Mesodermal cell (in vitro differentiated cells): ENCODE measurements at regions not wholly inside any gene's neighbourhood (a gene's known extent, or its start where the extent isn't known, plus 50 kb on each side); places are given as distances from the start of the nearest gene placed in this dataset.
"Not testable (repeated sequence)": the region's sequence is repeated elsewhere in the genome, so short reads cannot be mapped to it uniquely, and the experiment has no call there.

Experiments
- H3K27ac ChIP-seq: 2 replicates; pipeline ENCODE4 v1.7.0; 2013; ENCODE audit warnings: mild to moderate bottlenecking, low read depth, low read length, moderate library complexity; ENCODE audit not compliant: severe bottlenecking
- H3K36me3 ChIP-seq: 2 replicates; pipeline ENCODE4 v1.7.1; 2013; ENCODE audit warnings: mild to moderate bottlenecking, low read length, moderate library complexity; ENCODE audit not compliant: control insufficient read depth, insufficient read depth
- H3K4me1 ChIP-seq: one replicate; pipeline ENCODE4 v1.7.1; 2013; ENCODE audit warnings: mild to moderate bottlenecking, low read length; ENCODE audit not compliant: insufficient read depth, control insufficient read depth, poor library complexity, severe bottlenecking
- H3K4me3 ChIP-seq: 2 replicates; pipeline ENCODE4 v1.7.0; 2013; ENCODE audit warnings: low read length, control low read depth, mild to moderate bottlenecking; ENCODE audit not compliant: insufficient read depth, poor library complexity, severe bottlenecking; ENCODE audit errors: extremely low read depth
- H3K9me3 ChIP-seq: 2 replicates; pipeline ENCODE4 v1.7.1; 2013; ENCODE audit warnings: mild to moderate bottlenecking, low read length, moderate library complexity; ENCODE audit not compliant: control insufficient read depth
- whole genome bisulfite sequencing, 2 experiments: methylation state at CpG; one replicate each; pipeline ENCODE4 v1.1.5; 2013; ENCODE audit warnings: missing lambda C conversion rate in 2 of 2; ENCODE audit not compliant: insufficient coverage in 2 of 2; 5-methylcytosine and 5-hydroxymethylcytosine counted together

DNA sequence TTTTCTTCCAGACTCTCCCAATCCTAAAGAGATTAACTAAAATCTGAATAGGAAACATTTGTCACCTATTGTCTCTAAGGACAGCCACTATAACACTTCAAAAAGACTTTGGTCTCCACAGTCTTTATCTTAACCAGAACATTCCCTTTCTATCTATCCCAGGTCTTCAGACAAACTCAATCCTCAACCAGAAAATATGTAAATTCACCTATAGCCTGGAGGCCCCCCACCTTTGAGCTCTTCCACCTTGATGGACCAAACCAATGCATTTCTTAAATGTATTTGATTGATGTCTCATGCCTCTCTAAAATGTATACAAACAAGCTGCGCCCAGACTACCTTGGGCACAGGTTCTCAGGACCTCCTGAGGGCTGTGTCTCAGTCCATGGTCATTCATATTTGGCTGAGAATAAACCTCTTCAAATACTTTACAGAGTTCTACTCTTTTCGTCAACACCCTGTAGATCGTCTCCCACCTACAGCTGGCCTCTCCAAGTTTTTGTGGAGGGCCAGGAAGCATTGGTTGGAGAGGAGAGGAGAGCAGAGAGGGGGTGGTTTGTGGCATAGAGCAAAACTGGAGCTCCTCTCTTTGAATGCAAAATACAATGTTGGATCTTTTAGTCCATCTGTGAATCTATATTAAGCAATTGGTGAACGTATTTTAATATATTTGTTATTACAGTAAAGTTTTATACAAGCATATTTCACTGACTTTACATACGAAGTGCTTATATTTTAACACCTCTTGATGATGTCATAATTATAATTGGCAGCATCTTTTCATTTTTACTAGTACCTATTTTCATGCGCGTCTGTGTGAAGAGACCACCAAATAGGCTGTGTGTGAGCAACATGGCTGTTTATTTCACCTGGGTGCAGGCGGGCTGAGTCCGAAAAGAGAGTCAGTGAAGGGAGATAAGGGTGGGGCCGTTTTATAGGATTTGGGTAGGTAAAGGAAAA is 230.7 kb upstream of the DUSP10 start:
- Histone ChIP-seq H3K27ac (no peak overlapping the region), H3K36me3 (no peaks in the 10 kb centered on the region), H3K4me1 (peaks cover 3% of the 10 kb centered on the region), H3K9me3 (no peaks in the 10 kb centered on the region), H3K4me3 (no peak overlapping the region)
- WGBS, 2 experiments = 100% methylated on average over 1 of the region's 10 CpGs; no CpG with 5 or more reads in 1 of the 2 experiments

DNA sequence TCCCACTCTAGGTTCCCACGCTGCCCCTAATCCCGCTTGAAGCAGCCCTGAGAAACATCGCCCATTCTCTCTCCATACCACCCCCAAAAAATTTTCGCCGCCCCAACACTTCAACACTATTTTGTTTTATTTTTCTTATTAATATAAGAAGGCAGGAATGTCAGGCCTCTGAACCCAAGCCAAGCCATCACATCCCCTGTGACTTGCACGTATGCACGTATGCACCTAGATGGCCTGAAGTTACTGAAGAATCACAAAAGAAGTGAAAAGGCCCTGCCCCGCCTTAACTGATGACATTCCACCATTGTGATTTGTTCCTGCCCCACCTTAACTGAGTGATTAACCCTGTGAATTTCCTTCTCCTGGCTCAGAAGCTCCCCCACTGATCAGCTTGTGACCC is 229.1 kb upstream of the DUSP10 start:
- H3K9me3 ChIP-seq, H3K36me3 ChIP-seq, H3K4me3 ChIP-seq, H3K4me1 ChIP-seq, H3K27ac ChIP-seq: not testable (repeated sequence)
- WGBS, 2 experiments = 50 to 100% methylated on average over 1 to 2 of the region's 8 CpGs

- not testable (repeated sequence) for H3K9me3 ChIP-seq, H3K36me3 ChIP-seq, H3K4me3 ChIP-seq, H3K27ac ChIP-seq, H3K4me1 ChIP-seq
- 91 to 99% methylated on average over 4 to 6 of the region's 6 CpGs for WGBS, 2 experiments
These were observed 227.5 kb upstream of the DUSP10 start for GRCh38 chr1:221969298-221969858.

DNA sequence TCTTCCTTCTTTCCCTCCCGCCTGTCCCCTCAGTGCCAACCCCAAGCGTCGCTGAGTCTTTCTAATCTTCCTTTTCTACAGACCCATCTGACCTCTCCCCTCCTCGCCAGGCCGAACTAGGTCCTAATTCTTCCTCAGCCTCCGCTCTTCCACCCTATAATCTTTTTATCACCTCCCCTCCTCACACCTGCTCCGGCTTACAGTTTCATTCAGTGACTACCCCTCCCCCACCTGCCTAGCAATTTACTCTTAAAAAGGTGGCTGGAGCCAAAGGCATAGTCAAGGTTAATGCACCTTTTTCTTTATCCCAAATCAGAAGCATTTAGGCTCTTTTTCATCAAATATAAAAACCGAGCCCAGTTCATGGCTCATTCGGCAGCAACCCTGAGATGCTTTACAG is 225.6 kb upstream of the DUSP10 start:
- 78 to 79% methylated on average over 5 to 6 of the region's 9 CpGs for WGBS, 2 experiments
- H3K36me3 ChIP-seq, H3K4me3 ChIP-seq, H3K9me3 ChIP-seq, H3K4me1 ChIP-seq, H3K27ac ChIP-seq: not testable (repeated sequence)

DNA sequence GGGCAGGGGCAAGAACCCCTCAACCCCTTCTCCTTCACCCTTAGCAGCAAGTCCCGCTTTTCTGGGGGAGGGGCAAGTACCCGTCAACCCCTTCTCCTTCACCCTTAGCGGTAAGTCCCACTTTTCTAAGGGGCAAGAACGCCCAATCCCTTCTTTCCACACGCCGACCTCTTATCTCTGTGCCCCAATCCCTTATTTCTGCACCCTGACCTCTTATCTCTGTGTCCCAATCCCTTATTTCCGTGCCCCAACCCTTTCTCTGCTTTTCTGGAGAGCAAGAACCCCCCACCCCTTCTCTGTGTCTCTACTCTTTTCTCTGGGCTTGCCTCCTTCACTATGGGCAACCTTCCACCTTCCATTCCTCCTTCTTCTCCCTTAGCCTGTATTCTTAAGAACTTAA is 225.0 kb upstream of the DUSP10 start:
- not testable (repeated sequence) for H3K4me3 ChIP-seq, H3K36me3 ChIP-seq, H3K27ac ChIP-seq, H3K9me3 ChIP-seq, H3K4me1 ChIP-seq
- WGBS, 2 experiments = 83 to 98% methylated on average over 5 to 7 of the region's 7 CpGs

DNA sequence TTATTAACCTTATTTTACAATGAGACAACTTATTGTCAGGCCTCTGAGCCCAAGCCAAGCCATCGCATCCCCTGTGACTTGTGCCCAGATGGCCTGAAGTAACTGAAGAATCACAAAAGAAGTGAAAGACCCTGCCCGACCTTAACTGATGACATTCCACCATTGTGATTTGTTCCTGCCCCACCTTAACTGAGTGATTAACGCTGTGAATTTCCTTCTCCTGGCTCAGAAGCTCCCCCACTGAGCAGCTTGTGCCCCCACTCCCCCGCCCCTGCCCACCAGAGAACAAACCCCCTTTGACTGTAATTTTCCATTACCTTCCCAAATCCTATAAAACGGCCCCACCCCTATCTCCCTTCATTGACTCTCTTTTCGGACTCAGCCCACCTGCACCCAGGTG is 224.0 kb upstream of the DUSP10 start:
- H3K4me1 ChIP-seq, H3K4me3 ChIP-seq, H3K27ac ChIP-seq, H3K36me3 ChIP-seq, H3K9me3 ChIP-seq: not testable (repeated sequence)
- 57 to 80% methylated on average over 3 to 5 of the region's 6 CpGs for WGBS, 2 experiments

DNA sequence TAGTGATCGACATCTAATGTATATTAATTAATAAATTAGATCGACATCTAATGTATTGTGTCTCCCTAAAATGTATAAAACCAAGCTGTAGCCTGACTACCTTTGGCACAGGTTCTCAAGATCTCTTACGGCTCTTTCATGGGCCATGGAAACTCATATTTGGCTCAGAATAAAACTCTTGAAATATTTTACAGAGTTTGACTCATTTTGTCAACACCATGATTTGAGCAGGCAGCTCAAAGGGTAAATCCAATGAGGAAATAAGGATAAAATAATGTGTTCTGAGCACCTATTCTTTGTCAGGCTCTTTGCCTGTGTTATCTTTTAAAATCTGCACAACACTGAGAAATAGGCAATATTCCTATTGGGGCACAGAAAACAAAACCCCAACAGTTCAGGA is 223.4 kb upstream of the DUSP10 start:
- no peaks in the 10 kb centered on the region for H3K36me3 ChIP-seq
- peaks cover 10% of the 10 kb centered on the region for H3K4me1 ChIP-seq
- H3K9me3 ChIP-seq = no peaks in the 10 kb centered on the region
- WGBS, 2 experiments = 100% methylated on average over 1 of the region's 3 CpGs
- H3K4me3 ChIP-seq = no peak overlapping the region
- no peak overlapping the region for H3K27ac ChIP-seq

DNA sequence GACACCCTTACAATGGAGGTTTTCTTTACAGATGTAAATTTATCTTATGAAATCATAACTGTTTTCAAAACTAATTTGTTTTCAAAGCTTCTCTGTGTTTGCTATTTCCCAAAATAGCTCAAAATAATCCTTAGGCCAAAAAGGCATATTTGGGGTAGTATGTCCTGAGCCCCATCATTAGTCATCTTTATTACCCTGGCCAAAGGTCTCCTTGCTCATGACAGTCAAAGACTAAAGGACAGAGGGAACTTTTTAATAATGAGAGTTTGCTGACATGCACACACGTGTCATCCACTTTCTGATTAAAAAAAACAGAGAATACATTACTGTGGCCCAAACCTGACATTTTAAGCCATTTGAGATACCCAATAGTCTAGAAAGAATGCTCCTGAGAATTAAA is 221.9 kb upstream of the DUSP10 start:
- Histone ChIP-seq H3K9me3 (no peaks in the 10 kb centered on the region), H3K4me3 (no peak overlapping the region), H3K4me1 (peaks cover 11% of the 10 kb centered on the region), H3K27ac (no peak overlapping the region), H3K36me3 (no peaks in the 10 kb centered on the region)
- no CpG with 5 or more reads among the region's 1 CpG for WGBS, 2 experiments

DNA sequence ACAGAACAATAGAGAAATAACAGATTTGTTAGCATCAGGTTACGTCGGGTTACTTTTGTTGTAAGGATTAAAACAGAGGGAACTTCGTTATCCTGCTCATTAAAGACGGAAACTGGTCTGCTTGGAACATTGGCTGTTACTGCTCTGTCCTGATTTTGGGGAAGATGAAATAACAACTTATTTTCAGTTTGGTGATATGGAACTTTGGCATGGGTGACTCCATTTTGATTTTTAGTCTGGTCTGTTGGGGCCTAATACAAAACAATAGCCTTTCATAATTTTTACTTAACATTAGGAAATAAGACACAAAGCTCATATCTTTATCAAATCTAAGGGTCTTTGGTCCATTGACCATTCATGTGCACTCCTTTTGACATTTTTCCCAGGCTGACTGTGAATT is 220.5 kb upstream of the DUSP10 start:
- H3K9me3 ChIP-seq = no peaks in the 10 kb centered on the region
- 91 to 94% methylated on average over 4 of the region's 4 CpGs for WGBS, 2 experiments
- peaks cover 12% of the 10 kb centered on the region for H3K4me1 ChIP-seq
- no peak overlapping the region for H3K4me3 ChIP-seq
- no peaks in the 10 kb centered on the region for H3K36me3 ChIP-seq
- no peak overlapping the region for H3K27ac ChIP-seq

GRCh38 chr1:221961532-221962292 is 219.8 kb upstream of the DUSP10 start:
- WGBS, 2 experiments = 70 to 72% methylated on average over 2 of the region's 5 CpGs
- H3K36me3 ChIP-seq = no peaks in the 10 kb centered on the region
- H3K4me1 ChIP-seq = peaks cover 12% of the 10 kb centered on the region
- H3K4me3 ChIP-seq = no peak overlapping the region
- peak overlapping the region; percentile 1 for H3K27ac ChIP-seq
- H3K9me3 ChIP-seq = no peaks in the 10 kb centered on the region
